Endodermal cell (in vitro differentiated cells): ENCODE measurements at regions not wholly inside any gene's neighbourhood (a gene's known extent, or its start where the extent isn't known, plus 50 kb on each side); places are given as distances from the start of the nearest gene placed in this dataset.

Source experiments
- DNase-seq: peaks from one replicate; pipeline ENCODE4 v3.0.0-alpha.2; 2017
- H3K27ac ChIP-seq: 2 replicates; pipeline ENCODE4 v1.5.1; 2013; ENCODE audit warnings: mild to moderate bottlenecking, low read depth, low read length, moderate library complexity
- H3K27me3 ChIP-seq: 2 replicates; pipeline ENCODE4 v1.6.1; 2013; ENCODE audit warnings: mild to moderate bottlenecking, low read length, moderate library complexity; ENCODE audit not compliant: insufficient read depth, control insufficient read depth, poor library complexity, severe bottlenecking
- H3K36me3 ChIP-seq: 2 replicates; pipeline ENCODE4 v1.7.0; 2013; ENCODE audit warnings: mild to moderate bottlenecking, low read length, moderate library complexity; ENCODE audit not compliant: control insufficient read depth, insufficient read depth
- H3K4me1 ChIP-seq: one replicate; pipeline ENCODE4 v1.7.0; 2013; ENCODE audit warnings: low read length; ENCODE audit not compliant: control insufficient read depth, insufficient read depth
- H3K4me3 ChIP-seq: 2 replicates; pipeline ENCODE4 v1.5.1; 2013; ENCODE audit warnings: mild to moderate bottlenecking, low read length, moderate library complexity
- H3K9ac ChIP-seq: 2 replicates; pipeline ENCODE4 v1.6.1; 2013; ENCODE audit warnings: mild to moderate bottlenecking, low read length, moderate library complexity; ENCODE audit not compliant: poor library complexity, severe bottlenecking; ENCODE audit errors: extremely low read depth
- H3K9me3 ChIP-seq: 2 replicates; pipeline ENCODE4 v1.6.1; 2013; ENCODE audit warnings: mild to moderate bottlenecking, low read length, moderate library complexity; ENCODE audit not compliant: control insufficient read depth
- H3K27ac Mint-ChIP-seq: 2 replicates; pipeline ENCODE4 v1.8.0; 2020; ENCODE audit warnings: mixed read lengths
- H3K27me3 Mint-ChIP-seq: 2 replicates; pipeline ENCODE4 v1.8.0; 2021; ENCODE audit warnings: mild to moderate bottlenecking, mixed read lengths; ENCODE audit not compliant: insufficient read depth
- H3K36me3 Mint-ChIP-seq: 2 replicates; pipeline ENCODE4 v1.8.0; 2020; ENCODE audit warnings: low read depth, mixed read lengths
- H3K4me1 Mint-ChIP-seq: 2 replicates; pipeline ENCODE4 v1.8.0; 2020; ENCODE audit warnings: mixed read lengths
- H3K4me3 Mint-ChIP-seq: 2 replicates; pipeline ENCODE4 v1.8.0; 2020; ENCODE audit warnings: mild to moderate bottlenecking, moderate library complexity, mixed read lengths
- H3K9me3 Mint-ChIP-seq: 2 replicates; pipeline ENCODE4 v1.8.0; 2020; ENCODE audit warnings: mild to moderate bottlenecking, mixed read lengths
- CTCF ChIP-seq: fragments of 200-600 bp; sonication (generic); conservative IDR thresholded peaks from 2 replicates; pipeline ENCODE4 v1.5.0; 2021; ENCODE audit warnings: antibody characterized with exemption, mild to moderate bottlenecking
- WGBS, 2 experiments: methylation state at CpG; one replicate each; pipeline versions ENCODE4 v1.1.5 to v1.1.7; 2013; ENCODE audit warnings: missing lambda C conversion rate in 2 of 2, mixed read lengths in 1 of 2; ENCODE audit not compliant: insufficient coverage in 1 of 2, insufficient read length in 1 of 2; 5-methylcytosine and 5-hydroxymethylcytosine counted together

GRCh38 chr12:131218026-131218922 is 264.6 kb downstream of the ADGRD1 start:
- peaks cover under 1% of the 10 kb centered on the region for H3K9me3 ChIP-seq
- peak; percentile 92 for DNase-seq
- Mint-ChIP-seq H3K27me3 (no peaks in the 10 kb centered on the region), H3K27ac (peak overlapping the region; percentile 58), H3K4me3 (no peak overlapping the region), H3K9me3 (peaks cover 3% of the 10 kb centered on the region), H3K4me1 (peaks cover 21% of the 10 kb centered on the region), H3K36me3 (no peaks in the 10 kb centered on the region)
- H3K4me1 ChIP-seq, result peaks cover 12% of the 10 kb centered on the region
- no peak overlapping the region for H3K4me3 ChIP-seq
- H3K36me3 ChIP-seq, result no peaks in the 10 kb centered on the region
- H3K9ac ChIP-seq, result no peak overlapping the region
- H3K27me3 ChIP-seq, result no peaks in the 10 kb centered on the region
- 55 to 57% methylated on average over 20 to 27 of the region's 27 CpGs for WGBS, 2 experiments
- H3K27ac ChIP-seq, result peak overlapping the region; percentile 50
- TF ChIP-seq CTCF, result no peak

DNA sequence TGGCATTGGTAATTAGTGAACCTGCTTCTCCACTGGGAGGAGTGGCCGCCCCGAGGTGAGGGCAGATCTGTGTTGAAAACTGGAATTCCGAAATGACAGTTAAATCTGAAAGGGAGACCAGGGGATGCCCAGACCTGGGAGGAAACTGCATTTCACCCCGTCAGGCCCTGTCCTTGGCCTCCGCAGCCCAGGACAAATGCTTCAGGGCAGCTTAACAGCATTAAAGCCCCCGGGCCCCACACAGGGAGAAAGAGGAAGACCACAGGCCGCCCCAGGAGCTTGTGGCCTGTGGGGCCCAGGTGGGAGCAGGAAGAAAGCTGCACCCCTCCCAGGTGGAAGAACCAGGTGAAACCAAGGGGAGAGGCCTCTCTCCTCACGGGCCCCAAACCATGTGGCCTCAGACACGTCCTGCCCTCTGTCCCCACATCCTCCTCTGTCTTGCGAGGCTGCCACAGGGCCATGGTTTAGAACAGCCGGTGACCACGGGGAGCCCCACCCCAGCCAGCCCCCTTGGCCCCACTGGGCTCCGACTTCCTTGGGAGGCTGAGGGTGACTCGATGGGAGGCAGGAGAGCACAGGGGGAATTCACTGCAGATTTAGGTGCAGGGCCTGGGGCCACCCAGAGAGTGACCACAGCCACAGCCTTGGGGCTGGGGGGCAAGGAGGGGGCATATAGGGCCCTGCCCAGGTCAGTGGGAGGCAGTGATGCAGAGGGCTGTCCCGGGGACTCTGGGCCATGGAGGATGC is 265.4 kb downstream of the ADGRD1 start:
- Histone ChIP-seq H3K27ac (peak overlapping the region; percentile 50), H3K4me1 (peaks cover 12% of the 10 kb centered on the region), H3K9ac (no peak overlapping the region), H3K36me3 (no peaks in the 10 kb centered on the region), H3K9me3 (no peaks in the 10 kb centered on the region), H3K4me3 (no peak overlapping the region), H3K27me3 (no peaks in the 10 kb centered on the region)
- H3K4me3 Mint-ChIP-seq, result no peak overlapping the region
- H3K4me1 Mint-ChIP-seq, result peaks cover 21% of the 10 kb centered on the region
- no peaks in the 10 kb centered on the region for H3K36me3 Mint-ChIP-seq
- H3K27me3 Mint-ChIP-seq, result no peaks in the 10 kb centered on the region
- H3K27ac Mint-ChIP-seq, result no peak overlapping the region
- DNase-seq, result no peak
- TF ChIP-seq CTCF, result no peak
- 87% methylated on average over 3 to 15 of the region's 15 CpGs for WGBS, 2 experiments
- H3K9me3 Mint-ChIP-seq, result no peaks in the 10 kb centered on the region

- Histone ChIP-seq H3K4me3 (no peak overlapping the region), H3K9ac (no peak overlapping the region), H3K27ac (no peak overlapping the region), H3K27me3 (no peaks in the 10 kb centered on the region), H3K9me3 (no peaks in the 10 kb centered on the region), H3K4me1 (peaks cover 12% of the 10 kb centered on the region), H3K36me3 (no peaks in the 10 kb centered on the region)
- no peaks in the 10 kb centered on the region for H3K27me3 Mint-ChIP-seq
- H3K27ac Mint-ChIP-seq, result no peak overlapping the region
- no peak overlapping the region for H3K4me3 Mint-ChIP-seq
- WGBS, 2 experiments, result 95 to 98% methylated on average over 6 to 11 of the region's 11 CpGs
- peaks cover 21% of the 10 kb centered on the region for H3K4me1 Mint-ChIP-seq
- no peak for DNase-seq
- no peak for TF ChIP-seq CTCF
- no peaks in the 10 kb centered on the region for H3K36me3 Mint-ChIP-seq
- no peaks in the 10 kb centered on the region for H3K9me3 Mint-ChIP-seq
These were observed 266.1 kb downstream of the ADGRD1 start for GRCh38 chr12:131219670-131220330.
